T-cell (primary cell): ENCODE measurements at regions not wholly inside any gene's neighbourhood (a gene's known extent, or its start where the extent isn't known, plus 50 kb on each side); places are given as distances from the start of the nearest gene placed in this dataset.

Source experiments
- ATAC-seq, 4 experiments: fragments of 200-7000 bp in 3 of 4; fragments of 150-1000 bp in 1 of 4; cut with Tn5 transposase; replicated peaks in 1 of 4; 1 replicate in 3 of 4; 2 replicates in 1 of 4; pipeline ENCODE4 v1.10.0; 2021; ENCODE audit warnings: moderate library complexity in 3 of 4, mild to moderate bottlenecking in 2 of 4, moderate number of reproducible peaks in 1 of 4
- CTCF ChIA-PET, 2 donors: fragments of 300-600 bp; sonication (Branson Sonifier 250); formaldehyde crosslinking; loops; one replicate each; lab custom pipeline; 2022; ENCODE audit warnings: antibody characterized with exemption in 2 of 2; lab: Charles Lee
- POLR2A ChIA-PET, 2 donors: fragments of 300-600 bp; sonication (Branson Sonifier 250); formaldehyde crosslinking; loops; one replicate each; lab custom pipeline; 2022; ENCODE audit warnings: antibody characterized with exemption in 2 of 2; lab: Charles Lee
- DNase-seq, 35 experiments: peaks; one replicate each; pipeline versions ENCODE4 v3.0.0 to v3.0.0-alpha.2; 2013 to 2023
- H3K27ac ChIP-seq: one replicate; pipeline ENCODE4 v1.5.1; 2013; ENCODE audit warnings: low read length
- H3K27me3 ChIP-seq, 2 experiments: replicated peaks in 1 of 2; 1 replicate in 1 of 2; 2 replicates in 1 of 2; pipeline versions ENCODE4 v1.6.1 to v1.7.0; 2013; ENCODE audit warnings: low read length in 1 of 2, mixed read lengths in 1 of 2; ENCODE audit not compliant: control insufficient read depth in 2 of 2, insufficient read depth in 2 of 2; ENCODE audit errors: extremely low read depth in 1 of 2
- H3K36me3 ChIP-seq, 2 donors: 1 replicate in 1 of 2; 2 replicates in 1 of 2; pipeline versions ENCODE4 v1.6.1 to v1.7.0; 2013; ENCODE audit warnings: low read length in 1 of 2; ENCODE audit not compliant: control insufficient read depth in 2 of 2, insufficient read depth in 1 of 2; ENCODE audit errors: extremely low read depth in 1 of 2
- H3K4me1 ChIP-seq, 2 experiments: 1 replicate in 1 of 2; 2 replicates in 1 of 2; pipeline versions ENCODE4 v1.6.1 to v1.7.0; 2013; ENCODE audit warnings: low read length in 2 of 2, mixed read lengths in 1 of 2; ENCODE audit not compliant: insufficient read depth in 2 of 2, control insufficient read depth in 1 of 2; ENCODE audit errors: extremely low read depth in 1 of 2
- H3K4me3 ChIP-seq, 2 donors: 1 replicate in 1 of 2; 2 replicates in 1 of 2; pipeline versions ENCODE4 v1.5.1 to v1.7.0; 2013; ENCODE audit warnings: mild to moderate bottlenecking in 2 of 2, low read length in 1 of 2, moderate library complexity in 1 of 2; ENCODE audit not compliant: control insufficient read depth in 1 of 2; ENCODE audit errors: extremely low read depth in 1 of 2
- H3K9me3 ChIP-seq: 2 replicates; pipeline ENCODE4 v1.7.0; 2013
- H3K27ac Mint-ChIP-seq, 2 donors: one replicate each; pipeline ENCODE4 v1.8.0; 2020 to 2021; ENCODE audit warnings: mild to moderate bottlenecking in 2 of 2, mixed read lengths in 2 of 2
- H3K27me3 Mint-ChIP-seq, 2 donors: one replicate each; pipeline ENCODE4 v1.8.0; 2021 to 2022; ENCODE audit warnings: mixed read lengths in 2 of 2
- H3K36me3 Mint-ChIP-seq: one replicate; pipeline ENCODE4 v1.8.0; 2021; ENCODE audit warnings: mixed read lengths
- H3K4me1 Mint-ChIP-seq, 3 donors: one replicate each; pipeline ENCODE4 v1.8.0; 2020 to 2022; ENCODE audit warnings: mixed read lengths in 3 of 3, mild to moderate bottlenecking in 1 of 3
- H3K4me3 Mint-ChIP-seq, 3 donors: one replicate each; pipeline ENCODE4 v1.8.0; 2020 to 2022; ENCODE audit warnings: mild to moderate bottlenecking in 3 of 3, mixed read lengths in 3 of 3, moderate library complexity in 3 of 3
- H3K9me3 Mint-ChIP-seq, 3 donors: one replicate each; pipeline ENCODE4 v1.8.0; 2020 to 2022; ENCODE audit warnings: mixed read lengths in 3 of 3
- WGBS: methylation state at CpG from one replicate; pipeline ENCODE4 v1.1.5; 2013; ENCODE audit warnings: missing lambda C conversion rate; ENCODE audit not compliant: insufficient coverage; 5-methylcytosine and 5-hydroxymethylcytosine counted together

DNA sequence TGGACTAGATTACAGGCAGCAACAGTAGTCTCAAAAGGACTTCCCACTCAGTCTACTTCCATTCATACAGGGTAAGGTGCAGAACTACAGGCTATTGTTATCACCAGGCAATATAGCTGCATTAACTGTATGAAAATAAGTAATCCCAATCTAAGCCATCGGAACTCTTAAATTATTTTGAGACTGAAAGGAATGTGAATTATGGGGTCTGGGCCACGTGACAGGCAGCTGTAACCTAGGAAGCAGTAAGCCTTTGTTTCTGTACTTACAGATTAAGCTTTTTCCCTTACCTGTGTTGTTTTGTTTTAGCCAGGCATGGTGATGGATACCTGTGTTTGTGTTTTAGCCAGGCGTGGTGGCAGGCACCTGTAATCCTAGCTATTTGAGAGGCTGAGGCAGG is 152.4 kb upstream of the TRIM24 start:
- peaks cover 0 to 4% of the 10 kb centered on the region in 2 experiments for H3K27me3 ChIP-seq
- H3K27ac Mint-ChIP-seq: no peak overlapping the region
- ATAC-seq (no peak), DNase-seq (no peak)
- H3K4me1 Mint-ChIP-seq: no peaks in the 10 kb centered on the region
- no peak overlapping the region for H3K4me3 Mint-ChIP-seq
- CTCF ChIA-PET: no interaction called here
- no peaks in the 10 kb centered on the region for H3K9me3 Mint-ChIP-seq
- no peaks in the 10 kb centered on the region for H3K36me3 ChIP-seq
- no CpG with 5 or more reads among the region's 3 CpGs for WGBS
- no peaks in the 10 kb centered on the region for H3K9me3 ChIP-seq
- no peaks in the 10 kb centered on the region for H3K36me3 Mint-ChIP-seq
- H3K4me3 ChIP-seq: no peak overlapping the region
- no peaks in the 10 kb centered on the region for H3K4me1 ChIP-seq
- POLR2A ChIA-PET: interaction anchor here in 1 of 2 donors (0.7 kb wide), 1 partner anchor 84 kb away, joined by 3 read pairs; no protein-coding TSS in a partner anchor
- no peaks in the 10 kb centered on the region for H3K27me3 Mint-ChIP-seq
- H3K27ac ChIP-seq: no peak overlapping the region

DNA sequence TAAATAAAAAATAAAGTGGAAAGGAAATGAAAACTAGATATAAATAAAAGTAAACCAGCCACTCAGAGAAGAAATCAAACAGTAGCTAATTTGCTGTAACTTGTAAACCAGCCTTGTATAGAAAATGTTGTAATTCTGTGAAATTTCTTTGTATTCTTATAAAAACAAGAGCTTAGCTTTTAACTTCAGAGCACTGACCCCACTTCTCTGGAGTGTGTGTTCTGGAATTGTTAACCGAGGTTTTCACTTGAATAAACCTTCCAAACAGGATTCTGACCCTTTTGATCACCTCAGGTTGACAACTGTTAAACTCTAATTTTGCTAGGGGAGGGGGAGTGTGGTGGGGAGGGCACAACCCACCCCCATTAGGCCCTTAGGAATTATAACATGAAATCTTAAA is 151.9 kb upstream of the TRIM24 start:
- Histone ChIP-seq H3K4me1 (no peaks in the 10 kb centered on the region), H3K36me3 (no peaks in the 10 kb centered on the region), H3K4me3 (no peak overlapping the region), H3K9me3 (no peaks in the 10 kb centered on the region), H3K27ac (no peak overlapping the region), H3K27me3 (peaks cover 0 to 4% of the 10 kb centered on the region in 2 experiments)
- no peaks in the 10 kb centered on the region for H3K36me3 Mint-ChIP-seq
- no peaks in the 10 kb centered on the region for H3K9me3 Mint-ChIP-seq
- no peaks in the 10 kb centered on the region for H3K4me1 Mint-ChIP-seq
- no CpG with 5 or more reads among the region's 1 CpG for WGBS
- ATAC-seq: no peak
- no peak overlapping the region for H3K27ac Mint-ChIP-seq
- no peak overlapping the region for H3K4me3 Mint-ChIP-seq
- no peaks in the 10 kb centered on the region for H3K27me3 Mint-ChIP-seq
- ChIA-PET CTCF (no interaction called here), POLR2A (interaction anchor here in 1 of 2 donors (0.7 kb wide), 1 partner anchor 84 kb away, joined by 3 read pairs; no protein-coding TSS in a partner anchor)
- no peak for DNase-seq

DNA sequence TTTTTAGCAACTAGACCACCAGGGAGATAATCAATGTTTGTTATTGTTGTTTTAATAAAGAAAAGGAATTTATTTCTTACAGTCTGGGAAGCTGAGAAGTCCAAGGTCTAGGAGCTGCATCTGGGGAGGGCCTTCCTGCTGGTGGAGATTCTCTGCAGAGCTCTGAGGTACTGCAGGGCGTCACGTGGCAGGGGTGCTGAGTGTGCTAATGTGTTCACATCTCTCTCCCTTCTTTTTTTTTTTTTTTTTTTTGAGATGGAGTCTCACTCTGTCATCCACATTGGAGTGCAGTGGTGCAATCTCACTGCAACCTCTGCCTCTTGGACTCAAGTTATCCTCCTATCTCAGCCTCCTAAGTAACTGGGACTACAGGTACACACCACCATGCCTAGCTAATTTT is 150.9 kb upstream of the TRIM24 start:
- no peaks in the 10 kb centered on the region for H3K9me3 Mint-ChIP-seq

DNA sequence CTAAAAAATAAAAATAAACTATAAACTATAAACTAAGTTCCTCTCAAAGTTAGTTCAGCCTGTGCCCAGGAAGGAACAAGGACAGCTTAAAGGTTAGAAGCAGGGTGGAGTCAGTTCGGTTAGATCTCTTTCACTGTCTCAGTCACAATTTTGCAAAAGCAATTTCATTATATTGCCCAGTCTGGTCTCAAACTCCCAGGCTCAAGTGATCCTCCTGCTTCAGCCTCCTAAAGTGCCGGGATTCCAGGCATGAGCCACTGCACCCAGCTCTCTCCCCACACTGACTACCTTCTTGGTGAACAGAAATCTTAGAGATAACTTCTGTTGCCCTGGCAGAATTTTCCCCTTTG is 146.3 kb upstream of the TRIM24 start:
- Mint-ChIP-seq H3K4me3 (no peak overlapping the region), H3K36me3 (no peaks in the 10 kb centered on the region), H3K27ac (no peak overlapping the region), H3K27me3 (peaks cover 8 to 9% of the 10 kb centered on the region in 2 donors), H3K4me1 (no peaks in the 10 kb centered on the region), H3K9me3 (peaks cover 0 to 10% (median 0%) of the 10 kb centered on the region in 3 donors)
- DNase-seq (no peak), ATAC-seq (no peak)
- ChIA-PET POLR2A (no interaction called here), CTCF (no interaction called here)
- WGBS: 85% methylated on average over 2 of the region's 2 CpGs
- H3K4me3 ChIP-seq: no peak overlapping the region
- H3K27me3 ChIP-seq: no peaks in the 10 kb centered on the region
- no peaks in the 10 kb centered on the region for H3K4me1 ChIP-seq
- no peak overlapping the region for H3K27ac ChIP-seq
- H3K36me3 ChIP-seq: no peaks in the 10 kb centered on the region
- no peaks in the 10 kb centered on the region for H3K9me3 ChIP-seq

More for the DNA sequence above, 150.9 kb upstream of the TRIM24 start:
- Mint-ChIP-seq H3K27me3 (peaks cover 0 to 3% of the 10 kb centered on the region in 2 donors), H3K4me3 (no peak overlapping the region), H3K4me1 (no peaks in the 10 kb centered on the region), H3K27ac (no peak overlapping the region), H3K36me3 (no peaks in the 10 kb centered on the region)
- Histone ChIP-seq H3K4me3 (no peak overlapping the region), H3K36me3 (no peaks in the 10 kb centered on the region), H3K27me3 (peaks cover 0 to 4% of the 10 kb centered on the region in 2 experiments), H3K4me1 (no peaks in the 10 kb centered on the region), H3K27ac (no peak overlapping the region), H3K9me3 (no peaks in the 10 kb centered on the region)
- ATAC-seq (no peak), DNase-seq (no peak)
- ChIA-PET POLR2A (no interaction called here), CTCF (no interaction called here)
- no CpG with 5 or more reads among the region's 2 CpGs for WGBS

DNA sequence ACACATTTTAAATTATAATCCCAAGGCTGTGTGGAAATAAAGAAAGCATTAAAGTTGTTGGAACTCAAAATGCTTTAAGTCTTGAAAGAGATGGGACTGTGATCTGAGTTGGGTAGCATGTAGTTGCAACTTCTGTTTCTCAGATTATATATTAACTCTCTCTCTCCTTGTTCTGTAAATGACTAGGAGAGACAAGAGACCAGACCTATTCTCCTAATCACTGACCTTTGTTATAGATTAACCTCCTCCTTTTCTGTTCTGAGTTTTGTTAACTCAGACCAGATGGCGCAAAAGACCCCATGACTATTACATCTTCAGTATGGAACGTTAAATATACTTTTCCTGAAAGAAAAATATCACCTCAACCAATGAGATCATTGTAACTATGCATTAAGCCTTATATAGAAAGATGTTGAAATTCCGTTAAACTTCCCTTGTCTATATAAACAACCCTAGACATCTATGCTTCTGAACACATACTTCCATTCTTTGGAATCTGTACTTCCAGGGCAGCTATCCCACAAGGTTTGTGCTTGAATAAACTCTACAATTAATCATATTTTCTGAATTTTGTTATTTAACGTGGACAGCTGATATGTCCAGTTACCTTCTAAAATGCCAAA is 143.5 kb upstream of the TRIM24 start:
- no peaks in the 10 kb centered on the region for H3K4me1 Mint-ChIP-seq
- H3K4me1 ChIP-seq: no peaks in the 10 kb centered on the region
- H3K27me3 Mint-ChIP-seq: peaks cover 8 to 13% of the 10 kb centered on the region in 2 donors
- ATAC-seq: no peak
- POLR2A ChIA-PET: no interaction called here
- no peaks in the 10 kb centered on the region for H3K27me3 ChIP-seq
- H3K36me3 Mint-ChIP-seq: no peaks in the 10 kb centered on the region
- no peak overlapping the region for H3K4me3 Mint-ChIP-seq
- CTCF ChIA-PET: no interaction called here
- no peak overlapping the region for H3K4me3 ChIP-seq
- no peak overlapping the region for H3K27ac ChIP-seq
- no peak overlapping the region for H3K27ac Mint-ChIP-seq
- H3K9me3 Mint-ChIP-seq: peaks cover 0 to 10% (median 0%) of the 10 kb centered on the region in 3 donors
- H3K36me3 ChIP-seq: no peaks in the 10 kb centered on the region
- no peak for DNase-seq
- no peaks in the 10 kb centered on the region for H3K9me3 ChIP-seq
- WGBS: no CpG with 5 or more reads among the region's 4 CpGs

DNA sequence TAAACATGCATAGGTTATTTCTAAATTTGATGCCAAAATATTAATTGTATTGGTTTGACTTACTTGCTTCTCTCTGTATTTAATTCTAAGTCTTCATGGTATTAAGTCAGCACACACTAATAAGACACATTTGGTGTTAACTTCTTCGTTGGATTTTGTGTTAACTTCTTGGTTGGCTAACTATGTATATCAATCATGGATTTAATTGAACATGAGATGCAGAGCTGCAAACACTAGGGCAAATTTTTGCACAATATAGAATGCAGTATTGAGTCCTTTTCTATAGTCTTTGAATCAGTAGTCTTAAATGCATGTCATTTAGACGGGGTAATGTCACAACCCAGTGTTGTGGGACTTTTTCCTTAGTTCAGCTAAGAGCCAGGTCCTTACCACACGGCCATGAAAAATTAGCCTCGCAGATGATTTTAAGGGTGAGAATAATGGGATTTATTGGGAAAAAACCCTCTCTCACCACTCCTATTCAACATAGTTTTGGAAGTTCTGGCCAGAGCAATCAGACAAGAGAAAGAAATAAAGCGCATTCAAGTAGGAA is 142.9 kb upstream of the TRIM24 start:
- H3K4me3 ChIP-seq: no peak overlapping the region
- POLR2A ChIA-PET: no interaction called here
- CTCF ChIA-PET: no interaction called here
- WGBS: no CpG with 5 or more reads among the region's 5 CpGs
- no peaks in the 10 kb centered on the region for H3K36me3 ChIP-seq
- no peaks in the 10 kb centered on the region for H3K27me3 ChIP-seq
- no peak overlapping the region for H3K27ac ChIP-seq
- Mint-ChIP-seq H3K27me3 (peaks cover 8 to 13% of the 10 kb centered on the region in 2 donors), H3K36me3 (no peaks in the 10 kb centered on the region), H3K9me3 (peaks cover 0 to 10% (median 0%) of the 10 kb centered on the region in 3 donors), H3K4me3 (no peak overlapping the region), H3K4me1 (no peaks in the 10 kb centered on the region), H3K27ac (no peak overlapping the region)
- H3K4me1 ChIP-seq: no peaks in the 10 kb centered on the region
- H3K9me3 ChIP-seq: no peaks in the 10 kb centered on the region
- ATAC-seq: no peak
- no peak for DNase-seq
